Transverse colon (tissue), 4 donors: ENCODE measurements at regions not wholly inside any gene's neighbourhood (a gene's known extent, or its start where the extent isn't known, plus 50 kb on each side); places are given as distances from the start of the nearest gene placed in this dataset.

Experiments
- DNase-seq: peaks from one replicate; pipeline ENCODE4 v3.0.0-alpha.2; 2019
- H3K27ac ChIP-seq, 4 donors: fragments of 200-600 bp; sonication (generic); 2 replicates each; pipeline ENCODE4 v1.5.1; 2016 to 2018; ENCODE audit warnings: inconsistent platforms in 4 of 4
- H3K27me3 ChIP-seq: fragments of 200-600 bp; sonication (generic); 2 replicates; pipeline ENCODE4 v1.5.1; 2017; ENCODE audit warnings: inconsistent platforms
- H3K36me3 ChIP-seq, 4 donors: fragments of 200-600 bp; sonication (generic); 2 replicates each; pipeline ENCODE4 v1.5.1; 2017 to 2019; ENCODE audit warnings: inconsistent platforms in 4 of 4
- H3K4me1 ChIP-seq, 4 donors: fragments of 200-600 bp; sonication (generic); 2 replicates each; pipeline ENCODE4 v1.5.1; 2017 to 2020; ENCODE audit warnings: inconsistent platforms in 4 of 4
- H3K4me3 ChIP-seq, 4 donors: fragments of 200-600 bp; sonication (generic); 1 replicate in 1 of 4; 2 replicates in 3 of 4; pipeline versions ENCODE4 v1.5.1 to v1.6.1; 2017 to 2019; ENCODE audit warnings: inconsistent platforms in 4 of 4
- H3K9me3 ChIP-seq, 2 donors: fragments of 200-600 bp; sonication (generic); 2 replicates each; pipeline ENCODE4 v1.5.1; 2017 to 2019; ENCODE audit warnings: inconsistent platforms in 2 of 2
- EP300 ChIP-seq: sonication (generic); formaldehyde crosslinking; IDR thresholded peaks from one replicate; pipeline ENCODE4 v1.6.1; 2017; ENCODE audit warnings: antibody characterized with exemption, low read depth
- POLR2A ChIP-seq: fragments of 450-650 bp; IDR thresholded peaks from one replicate; pipeline ENCODE4 v1.6.1; 2016; ENCODE audit warnings: antibody characterized with exemption, mild to moderate bottlenecking, moderate library complexity
- POLR2AphosphoS5 ChIP-seq, 3 donors: sonication (generic); formaldehyde crosslinking; IDR thresholded peaks; one replicate each; pipeline ENCODE4 v1.6.1; 2016; ENCODE audit warnings: antibody characterized with exemption in 3 of 3
- WGBS, 2 donors: methylation state at CpG; one replicate each; pipeline ENCODE4 v1.1.5; 2018; ENCODE audit warnings: low coverage in 1 of 2; 5-methylcytosine and 5-hydroxymethylcytosine counted together
- in situ Hi-C, 4 donors: fragments of 200-750 bp; cut with MboI; loops; one replicate each; pipeline versions ENCODE4 v1.15.0 to v1.15.1; 2017; ENCODE audit warnings: low sequenced_read_pairs in 3 of 4, low pct_ligation_motif_present in 1 of 4, low pct_unique_long_range_greater_than_20kb in 1 of 4
- intact Hi-C: fragments of 100-400 bp; cut with DNase I; formaldehyde crosslinking; loops from one replicate; pipeline ENCODE4 v1.15.1; 2023; ENCODE audit warnings: low total_unique reads
- TF ChIP-seq, protein P1 (sequence below), 5 experiments: fragments of 200-600 bp in 3 of 5; fragments of 450-650 bp in 2 of 5; sonication (generic) in 3 of 5; IDR thresholded peaks; 1 replicate in 2 of 5; 2 replicates in 3 of 5; pipeline ENCODE4 v1.5.1; 2016 to 2017; ENCODE audit warnings: antibody characterized with exemption in 5 of 5, inconsistent platforms in 3 of 5, mild to moderate bottlenecking in 2 of 5, moderate library complexity in 1 of 5

DNA sequence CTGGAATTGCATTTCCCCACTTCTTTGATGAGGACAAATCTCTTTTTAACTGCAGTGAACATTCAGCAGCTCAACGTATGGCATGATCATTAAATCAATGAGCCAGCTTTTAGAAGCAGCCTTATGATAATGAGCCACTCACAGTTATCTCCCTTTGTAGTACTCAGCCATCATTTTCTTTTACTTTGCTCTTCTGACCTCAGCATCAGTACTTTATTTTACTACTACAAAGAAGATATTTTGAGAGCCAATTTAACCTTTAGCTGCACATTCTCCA lies 250.0 kb upstream of the CLEC14A start:
- WGBS, 2 donors, result 21 to 47% methylated on average over 1 of the region's 1 CpG
- intact Hi-C loops, result no loop called here
- TF ChIP-seq, protein P1, sequence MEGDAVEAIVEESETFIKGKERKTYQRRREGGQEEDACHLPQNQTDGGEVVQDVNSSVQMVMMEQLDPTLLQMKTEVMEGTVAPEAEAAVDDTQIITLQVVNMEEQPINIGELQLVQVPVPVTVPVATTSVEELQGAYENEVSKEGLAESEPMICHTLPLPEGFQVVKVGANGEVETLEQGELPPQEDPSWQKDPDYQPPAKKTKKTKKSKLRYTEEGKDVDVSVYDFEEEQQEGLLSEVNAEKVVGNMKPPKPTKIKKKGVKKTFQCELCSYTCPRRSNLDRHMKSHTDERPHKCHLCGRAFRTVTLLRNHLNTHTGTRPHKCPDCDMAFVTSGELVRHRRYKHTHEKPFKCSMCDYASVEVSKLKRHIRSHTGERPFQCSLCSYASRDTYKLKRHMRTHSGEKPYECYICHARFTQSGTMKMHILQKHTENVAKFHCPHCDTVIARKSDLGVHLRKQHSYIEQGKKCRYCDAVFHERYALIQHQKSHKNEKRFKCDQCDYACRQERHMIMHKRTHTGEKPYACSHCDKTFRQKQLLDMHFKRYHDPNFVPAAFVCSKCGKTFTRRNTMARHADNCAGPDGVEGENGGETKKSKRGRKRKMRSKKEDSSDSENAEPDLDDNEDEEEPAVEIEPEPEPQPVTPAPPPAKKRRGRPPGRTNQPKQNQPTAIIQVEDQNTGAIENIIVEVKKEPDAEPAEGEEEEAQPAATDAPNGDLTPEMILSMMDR (IDR thresholded peaks at IDR 0.05), result no peak
- TF ChIP-seq POLR2A (no peak), EP300 (no peak), POLR2AphosphoS5 (IDR thresholded peaks at IDR 0.05) (no peak)

DNA sequence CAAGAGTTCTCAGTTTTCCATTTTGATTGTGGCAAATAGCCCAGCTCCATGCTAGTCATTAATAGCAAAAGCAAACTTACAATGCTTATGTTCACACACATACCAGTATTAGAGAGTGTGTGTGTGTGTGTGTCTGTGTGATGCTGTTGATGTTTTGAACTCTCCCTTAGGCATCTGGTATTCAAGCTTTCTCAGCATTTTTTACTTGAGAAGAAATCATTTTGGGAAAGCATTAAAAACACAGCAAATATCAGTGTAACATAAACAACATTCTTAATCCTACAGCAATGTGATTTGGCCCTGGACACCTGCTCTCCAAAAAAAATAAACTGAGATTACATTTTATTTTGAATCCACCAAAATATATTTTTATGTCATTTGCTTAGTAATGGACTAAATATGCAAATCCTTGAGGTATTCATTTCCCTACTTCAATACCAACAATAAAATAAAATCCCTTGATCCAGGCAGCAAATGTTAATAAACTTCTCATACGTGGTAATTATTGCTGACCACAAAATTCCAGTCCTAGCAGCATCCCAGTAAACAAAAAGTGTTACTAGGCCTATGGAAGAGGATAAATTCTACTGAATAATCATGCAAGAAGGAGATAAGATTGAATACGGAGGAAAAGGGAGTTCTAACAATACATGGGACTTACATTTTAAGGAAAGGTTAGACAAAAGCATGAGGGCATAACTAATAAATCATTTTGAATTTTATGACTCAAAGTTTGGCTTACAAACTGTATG lies 249.5 kb upstream of the CLEC14A start:
- WGBS, 2 donors, result 29 to 34% methylated on average over 2 of the region's 2 CpGs
- TF ChIP-seq, protein P1 (IDR thresholded peaks at IDR 0.05), result no peak
- no peak for TF ChIP-seq EP300
- no peak for TF ChIP-seq POLR2AphosphoS5 (IDR thresholded peaks at IDR 0.05)
- Histone ChIP-seq H3K9me3 (no peaks in the 10 kb centered on the region), H3K36me3 (no peaks in the 10 kb centered on the region), H3K27ac (no peak overlapping the region), H3K27me3 (no peaks in the 10 kb centered on the region), H3K4me3 (no peak overlapping the region), H3K4me1 (no peaks in the 10 kb centered on the region)
- intact Hi-C loops, result no loop called here
- no peak for DNase-seq
- in situ Hi-C loops, result no loop called here

More for the DNA sequence above, 250.0 kb upstream of the CLEC14A start:
- Histone ChIP-seq H3K27me3 (no peaks in the 10 kb centered on the region), H3K4me3 (no peak overlapping the region), H3K27ac (no peak overlapping the region), H3K36me3 (no peaks in the 10 kb centered on the region), H3K9me3 (no peaks in the 10 kb centered on the region), H3K4me1 (no peaks in the 10 kb centered on the region)
- DNase-seq, result no peak
- in situ Hi-C loops, result no loop called here

DNA sequence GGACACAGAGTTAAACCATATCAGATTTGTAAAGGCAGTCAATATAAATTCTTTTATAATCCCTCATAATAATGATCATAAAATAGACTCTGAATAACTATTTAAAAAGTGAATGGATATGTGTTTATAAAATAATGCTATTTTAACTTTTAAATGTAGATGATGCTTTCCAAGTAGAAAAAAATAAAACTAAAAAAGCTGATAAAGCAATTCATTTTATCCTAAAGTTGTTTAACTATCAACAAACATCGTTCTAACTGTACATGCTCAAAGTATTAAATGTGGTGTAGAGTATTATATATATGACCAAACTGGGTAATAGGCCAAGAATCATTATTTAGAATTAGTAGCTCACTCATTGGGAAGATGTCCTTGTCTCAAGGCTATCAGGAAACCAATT lies 248.3 kb upstream of the CLEC14A start:
- no peaks in the 10 kb centered on the region for H3K27me3 ChIP-seq
- no peak for DNase-seq
- no peak overlapping the region for H3K27ac ChIP-seq
- intact Hi-C loops (no loop called here), in situ Hi-C loops (no loop called here)
- no peaks in the 10 kb centered on the region for H3K36me3 ChIP-seq
- H3K4me3 ChIP-seq, result no peak overlapping the region
- no peak for TF ChIP-seq EP300
- TF ChIP-seq POLR2AphosphoS5 (IDR thresholded peaks at IDR 0.05), result no peak
- TF ChIP-seq, protein P1 (IDR thresholded peaks at IDR 0.05), result no peak
- TF ChIP-seq POLR2A, result no peak
- no peaks in the 10 kb centered on the region for H3K4me1 ChIP-seq
- 31 to 72% methylated on average over 1 of the region's 1 CpG for WGBS, 2 donors
- no peaks in the 10 kb centered on the region for H3K9me3 ChIP-seq

DNA sequence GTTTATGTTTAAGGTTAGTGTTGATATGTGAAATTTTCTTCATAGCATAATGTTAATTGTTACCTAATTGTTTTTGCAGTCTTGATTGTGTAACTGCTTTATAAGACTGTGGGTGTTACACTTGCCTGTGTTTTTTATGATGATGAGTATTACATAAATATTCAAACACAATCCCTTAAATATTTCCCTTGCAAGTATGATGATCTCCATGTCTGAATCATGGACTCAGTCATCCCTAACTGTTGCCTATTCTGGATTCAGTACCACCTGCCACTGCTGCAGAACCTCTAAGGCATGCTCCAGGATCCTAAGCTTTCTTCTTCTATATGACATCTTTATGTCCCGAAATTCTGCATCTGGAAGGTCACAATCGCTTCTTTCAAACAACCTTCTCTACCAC lies 246.3 kb upstream of the CLEC14A start:
- in situ Hi-C loops, result no loop called here
- H3K27me3 ChIP-seq, result no peaks in the 10 kb centered on the region
- H3K9me3 ChIP-seq, result no peaks in the 10 kb centered on the region
- WGBS, 2 donors, result 72 to 82% methylated on average over 2 of the region's 2 CpGs
- no peaks in the 10 kb centered on the region for H3K4me1 ChIP-seq
- TF ChIP-seq POLR2AphosphoS5 (IDR thresholded peaks at IDR 0.05) (no peak), POLR2A (no peak), EP300 (no peak)
- TF ChIP-seq, protein P1 (IDR thresholded peaks at IDR 0.05), result no peak
- H3K4me3 ChIP-seq, result no peak overlapping the region
- DNase-seq, result no peak
- intact Hi-C loops, result no loop called here
- no peak overlapping the region for H3K27ac ChIP-seq
- no peaks in the 10 kb centered on the region for H3K36me3 ChIP-seq
